NCI-H1694 (cell line): ENCODE measurements at regions not wholly inside any gene's neighbourhood (a gene's known extent, or its start where the extent isn't known, plus 50 kb on each side); places are given as distances from the start of the nearest gene placed in this dataset.
"Not testable (repeated sequence)": the region's sequence is repeated elsewhere in the genome, so short reads cannot be mapped to it uniquely, and the experiment has no call there.

Experiments used
- DNase-seq: peaks from one replicate; lab custom pipeline; 2025; lab: John Stamatoyannopoulos, UW

GRCh38 chr10:38209332-38209731 lies 115.2 kb downstream of the ZNF37A start:
- DNase-seq = no peak

DNA sequence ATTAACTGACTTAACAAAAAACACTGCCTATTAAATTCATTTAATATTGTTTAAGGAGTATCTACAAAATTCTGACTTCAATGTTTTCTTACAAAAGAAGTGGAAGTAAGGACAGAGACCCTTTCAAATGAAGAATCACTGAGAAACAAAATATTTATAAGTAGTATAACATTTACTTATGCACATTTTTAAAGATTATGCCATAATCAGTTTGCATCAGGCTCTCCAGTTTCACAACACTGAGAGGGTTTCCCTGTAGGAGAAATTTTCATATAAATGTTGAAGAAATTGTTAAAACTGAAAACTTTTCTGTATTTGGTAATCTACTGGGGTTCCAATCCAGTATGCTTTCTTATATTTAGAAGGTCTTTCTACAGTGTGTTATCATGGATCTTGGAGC lies 115.6 kb downstream of the ZNF37A start:
- DNase-seq = not testable (repeated sequence)

DNA sequence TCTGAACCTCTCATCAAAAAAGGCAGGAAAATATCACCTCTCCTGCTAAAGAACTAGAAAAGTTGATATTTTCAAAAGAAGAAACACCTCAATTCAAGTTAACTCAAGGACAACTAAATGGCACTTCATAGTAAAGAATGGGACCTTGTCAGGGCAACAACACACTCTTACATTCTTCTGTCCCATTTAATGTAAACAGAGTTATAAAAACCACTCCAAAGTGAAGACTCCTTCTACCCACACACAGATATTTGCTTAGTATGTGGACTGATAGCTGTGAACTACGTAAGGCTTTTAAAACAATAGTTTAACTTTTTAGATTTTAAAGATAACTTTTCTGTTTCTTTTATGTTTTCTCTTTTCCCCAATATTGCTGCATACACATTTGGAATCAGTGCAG lies 118.3 kb downstream of the ZNF37A start:
- no peak for DNase-seq

DNA sequence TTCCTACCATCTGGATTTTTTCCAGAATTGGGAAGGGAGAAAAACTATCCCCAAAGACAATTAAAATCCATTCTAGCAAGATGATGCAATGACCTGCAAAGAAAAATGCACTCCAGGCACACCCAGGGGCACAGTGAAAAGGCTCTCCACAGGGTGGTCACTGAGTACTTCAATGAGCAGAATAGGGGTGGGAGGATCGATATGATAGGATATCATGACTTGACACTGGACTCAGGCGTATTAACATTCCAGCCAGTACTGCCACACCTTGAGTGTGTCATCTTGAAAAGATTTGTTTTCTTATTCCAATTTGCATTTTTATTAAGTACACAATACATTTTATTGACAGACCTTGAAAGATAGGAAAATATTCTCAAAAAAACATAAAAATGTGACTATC lies 132.2 kb downstream of the ZNF37A start:
- DNase-seq = no peak

GRCh38 chr10:38228394-38228793 lies 134.3 kb downstream of the ZNF37A start:
- DNase-seq = no peak

GRCh38 chr10:38238479-38238878 lies 144.3 kb downstream of the ZNF37A start:
- not testable (repeated sequence) for DNase-seq

GRCh38 chr10:38242061-38242649 lies 148.0 kb downstream of the ZNF37A start:
- DNase-seq = not testable (repeated sequence)

GRCh38 chr10:38248113-38248512 lies 154.0 kb downstream of the ZNF37A start:
- DNase-seq = not testable (repeated sequence)

- DNase-seq = peak; percentile 1
These were observed 158.4 kb downstream of the ZNF37A start for GRCh38 chr10:38252551-38252950.

DNA sequence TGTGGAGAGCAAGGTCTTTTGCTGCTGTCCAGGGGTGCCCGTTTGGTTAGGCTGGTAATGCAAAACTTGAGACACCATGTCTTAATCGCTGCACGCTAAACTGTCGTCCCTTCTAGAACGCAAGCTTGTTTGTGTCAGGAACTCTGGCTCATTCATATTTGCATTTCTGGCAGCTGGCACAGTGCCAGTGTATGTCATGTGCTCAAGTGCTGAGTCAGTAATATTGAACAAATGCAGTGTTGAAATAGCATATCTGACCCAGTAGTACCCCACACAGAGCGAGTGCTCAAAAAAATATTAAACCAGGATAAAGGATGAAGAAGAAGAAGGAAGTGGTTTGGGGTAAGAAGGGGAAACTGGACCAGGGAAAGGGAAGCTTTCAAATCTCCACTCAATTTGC lies 173.4 kb downstream of the ZNF37A start:
- DNase-seq = not testable (repeated sequence)

- not testable (repeated sequence) for DNase-seq
These were observed 176.9 kb downstream of the ZNF37A start for GRCh38 chr10:38271031-38271430.

GRCh38 chr10:38274879-38275278 lies 180.7 kb downstream of the ZNF37A start:
- DNase-seq = not testable (repeated sequence)

- DNase-seq = not testable (repeated sequence)
These were observed 198.4 kb downstream of the ZNF37A start for GRCh38 chr10:38292560-38292959.

GRCh38 chr10:38310111-38310510 lies 216.0 kb downstream of the ZNF37A start:
- DNase-seq = not testable (repeated sequence)

DNA sequence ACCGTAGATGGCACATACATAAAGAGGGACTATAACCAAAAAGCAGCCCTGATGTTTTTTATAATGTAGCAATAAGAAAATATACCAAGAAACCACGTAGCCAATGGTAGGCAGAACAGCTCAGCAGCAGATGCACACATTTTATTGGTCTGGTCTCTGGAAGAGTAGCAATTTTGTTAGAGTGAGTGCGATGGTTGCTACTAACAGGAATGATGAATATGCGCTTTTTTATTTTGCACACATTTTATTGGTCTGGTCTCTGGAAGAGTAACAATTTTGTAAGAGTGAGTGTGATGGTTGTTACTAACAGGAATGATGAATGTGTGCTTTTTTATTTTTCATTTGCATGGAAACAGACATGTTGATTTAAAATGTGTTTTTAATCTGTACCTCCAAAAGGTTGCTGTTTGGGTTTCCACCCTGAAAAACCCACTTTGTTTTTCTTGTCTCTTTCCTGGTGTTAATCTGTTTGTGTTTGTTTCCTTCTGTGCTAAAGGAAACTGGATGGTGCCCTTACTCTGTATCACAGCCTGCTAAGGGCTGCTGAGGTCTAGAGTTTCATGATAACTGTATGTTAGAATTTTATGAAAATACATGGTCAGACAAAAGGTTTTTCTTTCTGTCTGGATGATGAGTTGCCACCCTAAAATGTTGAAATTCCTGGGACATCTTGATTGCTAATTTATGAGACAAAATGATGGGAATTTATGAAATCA lies 221.1 kb downstream of the ZNF37A start:
- DNase-seq = not testable (repeated sequence)

DNA sequence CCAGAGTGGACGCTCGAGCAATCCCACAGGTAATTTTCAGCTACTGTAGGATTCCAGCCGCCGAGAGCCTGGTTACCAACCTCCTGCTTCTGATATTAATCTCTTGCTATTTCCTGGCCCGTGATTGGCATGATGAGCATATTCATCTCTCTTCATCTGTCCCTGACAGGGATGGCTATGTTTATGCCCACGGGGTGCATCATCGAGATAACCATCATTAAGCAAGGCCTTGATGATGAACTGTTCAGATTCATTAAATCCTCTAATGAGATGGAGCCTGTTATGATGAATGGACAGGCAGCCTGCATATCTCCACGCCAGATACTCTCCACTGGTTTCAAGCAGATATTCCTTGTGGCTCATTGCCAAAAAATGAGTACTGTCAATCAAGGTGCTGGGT lies 227.3 kb downstream of the ZNF37A start:
- not testable (repeated sequence) for DNase-seq

GRCh38 chr10:38330306-38330705 lies 236.2 kb downstream of the ZNF37A start:
- DNase-seq = not testable (repeated sequence)

DNA sequence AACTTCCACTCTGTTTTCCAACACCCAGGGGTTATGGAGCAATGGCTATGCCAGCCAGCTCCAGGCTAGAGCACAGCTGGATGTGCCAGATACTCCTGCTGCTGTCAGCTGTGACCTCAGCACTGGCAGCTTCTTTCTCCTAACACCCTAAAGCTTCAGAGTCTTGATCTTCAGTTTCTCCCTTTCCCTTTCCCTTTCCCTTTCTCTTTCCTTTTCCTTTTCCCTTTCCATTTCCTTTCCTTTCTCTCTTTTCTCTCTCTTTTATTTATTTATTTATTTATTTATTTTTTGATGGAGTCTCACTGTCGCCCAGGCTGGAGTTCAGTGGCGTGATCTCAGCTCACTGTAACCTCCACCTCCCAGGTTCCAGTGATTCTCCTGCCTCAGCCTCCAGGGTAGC lies 237.0 kb downstream of the ZNF37A start:
- DNase-seq = not testable (repeated sequence)

GRCh38 chr10:38333699-38334098 lies 239.6 kb downstream of the ZNF37A start:
- DNase-seq = not testable (repeated sequence)

- not testable (repeated sequence) for DNase-seq
These were observed 256.5 kb downstream of the ZNF37A start for GRCh38 chr10:38350645-38351044.

DNA sequence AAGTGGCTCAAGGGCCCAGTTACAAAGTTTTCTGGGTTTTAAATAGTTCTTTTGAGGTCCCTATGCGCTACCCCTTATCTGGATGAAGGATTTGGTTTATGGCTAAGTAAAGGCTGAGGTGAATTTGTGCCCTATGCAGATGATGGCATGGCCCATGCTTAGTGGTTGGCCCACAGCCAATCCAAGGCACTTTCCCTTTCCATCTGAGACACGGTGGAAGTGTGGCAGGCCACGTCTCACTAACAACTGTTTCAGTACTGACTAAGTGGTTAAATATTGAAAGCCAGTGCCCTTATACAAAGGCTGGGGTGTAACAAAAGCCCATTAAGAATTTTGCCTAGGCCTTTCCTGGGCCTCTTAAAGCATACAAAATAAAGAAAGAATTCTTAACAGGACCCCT lies 260.3 kb downstream of the ZNF37A start:
- DNase-seq = not testable (repeated sequence)

- DNase-seq = peak; percentile 21
These were observed 261.9 kb downstream of the ZNF37A start for GRCh38 chr10:38355911-38356526.

GRCh38 chr10:38356527-38356926 lies 262.4 kb downstream of the ZNF37A start:
- not testable (repeated sequence) for DNase-seq
